Esophagus muscularis mucosa (tissue), 4 donors: ENCODE measurements at regions not wholly inside any gene's neighbourhood (a gene's known extent, or its start where the extent isn't known, plus 50 kb on each side); places are given as distances from the start of the nearest gene placed in this dataset.

Experiments
- DNase-seq: peaks from one replicate; pipeline ENCODE4 v3.0.0-alpha.2; 2017; ENCODE audit errors: extremely low spot score
- H3K27ac ChIP-seq, 4 donors: fragments of 200-600 bp; sonication (generic); replicated peaks in 1 of 4; 1 replicate in 3 of 4; 2 replicates in 1 of 4; pipeline ENCODE4 v1.5.1; 2016 to 2019; ENCODE audit warnings: mild to moderate bottlenecking in 1 of 4
- H3K27me3 ChIP-seq, 4 donors: fragments of 200-600 bp; sonication (generic); one replicate each; pipeline versions ENCODE4 v1.5.1 to v1.6.0; 2016 to 2019
- H3K36me3 ChIP-seq, 4 donors: fragments of 200-600 bp; sonication (generic); one replicate each; pipeline ENCODE4 v1.5.1; 2016 to 2019
- H3K4me1 ChIP-seq, 4 donors: fragments of 200-600 bp; sonication (generic); one replicate each; pipeline ENCODE4 v1.5.1; 2016 to 2019
- H3K4me3 ChIP-seq, 4 donors: fragments of 200-600 bp; sonication (generic); 1 replicate in 2 of 4; 2 replicates in 2 of 4; pipeline ENCODE4 v1.5.1; 2016 to 2019; ENCODE audit warnings: mild to moderate bottlenecking in 4 of 4, moderate library complexity in 1 of 4
- H3K9me3 ChIP-seq, 4 donors: fragments of 200-600 bp; sonication (generic); 1 replicate in 3 of 4; 2 replicates in 1 of 4; pipeline ENCODE4 v1.5.1; 2016 to 2019
- EP300 ChIP-seq: sonication (generic); formaldehyde crosslinking; IDR thresholded peaks from one replicate; pipeline ENCODE4 v1.6.1; 2017; ENCODE audit warnings: antibody characterized with exemption
- POLR2A ChIP-seq: fragments of 450-650 bp; IDR thresholded peaks from one replicate; pipeline ENCODE4 v1.6.1; 2017; ENCODE audit warnings: antibody characterized with exemption, moderate library complexity, mild to moderate bottlenecking, low read depth
- POLR2AphosphoS5 ChIP-seq, 2 donors: sonication (generic); formaldehyde crosslinking; IDR thresholded peaks; one replicate each; pipeline ENCODE4 v1.6.1; 2017; ENCODE audit warnings: antibody characterized with exemption in 2 of 2
- WGBS: methylation state at CpG from one replicate; pipeline ENCODE4 v1.1.5; 2018; 5-methylcytosine and 5-hydroxymethylcytosine counted together
- intact Hi-C: fragments of 100-400 bp; cut with DNase I; formaldehyde crosslinking; loops from one replicate; pipeline ENCODE4 v1.15.1; 2023
- TF ChIP-seq, protein P1 (sequence below), 3 experiments: fragments of 200-600 bp in 2 of 3; fragments of 450-650 bp in 1 of 3; sonication (generic) in 2 of 3; IDR thresholded peaks; one replicate each; pipeline ENCODE4 v1.5.1; 2017 to 2019; ENCODE audit warnings: antibody characterized with exemption in 3 of 3, mild to moderate bottlenecking in 2 of 3, moderate library complexity in 1 of 3

- TF ChIP-seq, protein P1, sequence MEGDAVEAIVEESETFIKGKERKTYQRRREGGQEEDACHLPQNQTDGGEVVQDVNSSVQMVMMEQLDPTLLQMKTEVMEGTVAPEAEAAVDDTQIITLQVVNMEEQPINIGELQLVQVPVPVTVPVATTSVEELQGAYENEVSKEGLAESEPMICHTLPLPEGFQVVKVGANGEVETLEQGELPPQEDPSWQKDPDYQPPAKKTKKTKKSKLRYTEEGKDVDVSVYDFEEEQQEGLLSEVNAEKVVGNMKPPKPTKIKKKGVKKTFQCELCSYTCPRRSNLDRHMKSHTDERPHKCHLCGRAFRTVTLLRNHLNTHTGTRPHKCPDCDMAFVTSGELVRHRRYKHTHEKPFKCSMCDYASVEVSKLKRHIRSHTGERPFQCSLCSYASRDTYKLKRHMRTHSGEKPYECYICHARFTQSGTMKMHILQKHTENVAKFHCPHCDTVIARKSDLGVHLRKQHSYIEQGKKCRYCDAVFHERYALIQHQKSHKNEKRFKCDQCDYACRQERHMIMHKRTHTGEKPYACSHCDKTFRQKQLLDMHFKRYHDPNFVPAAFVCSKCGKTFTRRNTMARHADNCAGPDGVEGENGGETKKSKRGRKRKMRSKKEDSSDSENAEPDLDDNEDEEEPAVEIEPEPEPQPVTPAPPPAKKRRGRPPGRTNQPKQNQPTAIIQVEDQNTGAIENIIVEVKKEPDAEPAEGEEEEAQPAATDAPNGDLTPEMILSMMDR (IDR thresholded peaks at IDR 0.05), result no peak
- TF ChIP-seq POLR2AphosphoS5 (IDR thresholded peaks at IDR 0.05) (no peak), EP300 (no peak), POLR2A (no peak)
- no peaks in the 10 kb centered on the region for H3K36me3 ChIP-seq
- DNase-seq, result no peak
- peaks cover 0 to 18% (median 0%) of the 10 kb centered on the region in 4 donors for H3K27me3 ChIP-seq
- H3K4me1 ChIP-seq, result no peaks in the 10 kb centered on the region
- H3K27ac ChIP-seq, result no peak overlapping the region
- no peak overlapping the region for H3K4me3 ChIP-seq
- H3K9me3 ChIP-seq, result no peaks in the 10 kb centered on the region
- intact Hi-C loops, result no loop called here
- WGBS, result 65% methylated on average over 8 of the region's 8 CpGs
Observed at GRCh38 chr16:5446623-5447240, 349.1 kb upstream of the EEF2KMT start.

GRCh38 chr16:5444189-5444588, 346.6 kb upstream of the EEF2KMT start:
- Histone ChIP-seq H3K27ac (no peak overlapping the region), H3K27me3 (no peaks in the 10 kb centered on the region), H3K4me1 (no peaks in the 10 kb centered on the region), H3K9me3 (no peaks in the 10 kb centered on the region), H3K36me3 (no peaks in the 10 kb centered on the region), H3K4me3 (no peak overlapping the region)
- TF ChIP-seq POLR2AphosphoS5 (IDR thresholded peaks at IDR 0.05), result no peak
- TF ChIP-seq, protein P1 (IDR thresholded peaks at IDR 0.05), result no peak
- no peak for TF ChIP-seq EP300
- TF ChIP-seq POLR2A, result no peak
- DNase-seq, result no peak
- 76% methylated on average over 7 of the region's 7 CpGs for WGBS
- intact Hi-C loops, result no loop called here

DNA sequence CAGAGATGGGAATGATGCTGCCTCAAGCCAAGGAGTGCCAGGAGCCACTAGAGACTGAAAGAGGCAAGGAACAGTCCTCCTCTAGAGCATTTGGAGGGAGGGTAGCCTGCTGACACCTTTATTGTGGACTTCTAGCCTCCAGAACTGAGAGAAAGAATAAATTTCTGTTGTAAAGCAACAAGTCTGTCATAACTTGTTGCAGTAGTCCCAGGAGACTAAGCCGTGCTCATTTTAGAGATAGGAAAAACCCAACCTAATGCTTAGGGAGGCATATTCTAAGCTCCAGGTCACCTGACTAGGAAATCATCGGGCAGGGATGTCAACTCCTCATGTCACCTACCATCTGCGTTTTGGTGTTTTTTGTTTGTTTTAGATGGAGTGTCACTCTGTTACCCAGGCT, 345.4 kb upstream of the EEF2KMT start:
- H3K9me3 ChIP-seq, result no peaks in the 10 kb centered on the region
- no peak overlapping the region for H3K4me3 ChIP-seq
- H3K27ac ChIP-seq, result no peak overlapping the region
- no peaks in the 10 kb centered on the region for H3K4me1 ChIP-seq
- intact Hi-C loops, result no loop called here
- 70% methylated on average over 3 of the region's 3 CpGs for WGBS
- no peaks in the 10 kb centered on the region for H3K27me3 ChIP-seq
- TF ChIP-seq POLR2A (no peak), POLR2AphosphoS5 (IDR thresholded peaks at IDR 0.05) (no peak), EP300 (no peak)
- TF ChIP-seq, protein P1 (IDR thresholded peaks at IDR 0.05), result no peak
- no peak for DNase-seq
- H3K36me3 ChIP-seq, result no peaks in the 10 kb centered on the region

- no peak for DNase-seq
- no peaks in the 10 kb centered on the region for H3K4me1 ChIP-seq
- WGBS, result 59% methylated on average over 3 of the region's 3 CpGs
Observed at GRCh38 chr16:5442054-5442453, 344.5 kb upstream of the EEF2KMT start.

More at GRCh38 chr16:5442054-5442453, 344.5 kb upstream of the EEF2KMT start:
- Histone ChIP-seq H3K27ac (no peak overlapping the region), H3K36me3 (no peaks in the 10 kb centered on the region), H3K9me3 (no peaks in the 10 kb centered on the region), H3K27me3 (no peaks in the 10 kb centered on the region), H3K4me3 (no peak overlapping the region)
- intact Hi-C loops, result no loop called here
- TF ChIP-seq, protein P1 (IDR thresholded peaks at IDR 0.05), result no peak
- no peak for TF ChIP-seq POLR2AphosphoS5 (IDR thresholded peaks at IDR 0.05)
- no peak for TF ChIP-seq POLR2A
- no peak for TF ChIP-seq EP300
